Neural progenitor cell (in vitro differentiated cells): ENCODE measurements at regions not wholly inside any gene's neighbourhood (a gene's known extent, or its start where the extent isn't known, plus 50 kb on each side); places are given as distances from the start of the nearest gene placed in this dataset.

Experiments used
- EZH2 ChIP-seq: fragments of 200-600 bp; sonication (generic); IDR thresholded peaks from 2 replicates; pipeline ENCODE4 v1.6.1; 2017; ENCODE audit warnings: antibody characterized with exemption, mild to moderate bottlenecking, moderate library complexity
- EZH2phosphoT487 ChIP-seq: fragments of 200-600 bp; sonication (generic); IDR thresholded peaks from 2 replicates; pipeline ENCODE4 v1.6.1; 2017; ENCODE audit warnings: antibody characterized with exemption
- TF ChIP-seq, protein P1 (sequence below): fragments of 200-600 bp; sonication (generic); IDR thresholded peaks from 2 replicates; pipeline ENCODE4 v1.5.1; 2017; ENCODE audit warnings: antibody characterized with exemption, mild to moderate bottlenecking

DNA sequence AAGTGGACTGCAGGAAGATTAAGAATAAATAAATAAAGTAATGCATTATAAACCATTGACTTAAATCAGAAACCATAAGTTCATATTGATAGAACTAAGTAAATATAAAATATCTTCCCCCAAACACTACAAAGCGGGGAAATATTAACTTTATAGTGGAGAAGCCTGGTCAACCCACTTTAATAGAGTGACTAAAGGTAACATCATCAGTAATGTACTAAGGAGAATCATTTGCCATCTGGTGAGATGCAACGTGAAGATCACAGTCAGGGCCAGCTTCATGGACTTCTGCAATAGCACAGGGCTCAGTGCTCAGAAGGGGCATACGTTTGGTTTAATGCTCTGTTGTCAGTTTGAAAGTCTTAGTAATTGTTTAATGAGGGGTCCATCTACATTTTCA is 58.8 kb upstream of the CD83 start:
- TF ChIP-seq, protein P1, sequence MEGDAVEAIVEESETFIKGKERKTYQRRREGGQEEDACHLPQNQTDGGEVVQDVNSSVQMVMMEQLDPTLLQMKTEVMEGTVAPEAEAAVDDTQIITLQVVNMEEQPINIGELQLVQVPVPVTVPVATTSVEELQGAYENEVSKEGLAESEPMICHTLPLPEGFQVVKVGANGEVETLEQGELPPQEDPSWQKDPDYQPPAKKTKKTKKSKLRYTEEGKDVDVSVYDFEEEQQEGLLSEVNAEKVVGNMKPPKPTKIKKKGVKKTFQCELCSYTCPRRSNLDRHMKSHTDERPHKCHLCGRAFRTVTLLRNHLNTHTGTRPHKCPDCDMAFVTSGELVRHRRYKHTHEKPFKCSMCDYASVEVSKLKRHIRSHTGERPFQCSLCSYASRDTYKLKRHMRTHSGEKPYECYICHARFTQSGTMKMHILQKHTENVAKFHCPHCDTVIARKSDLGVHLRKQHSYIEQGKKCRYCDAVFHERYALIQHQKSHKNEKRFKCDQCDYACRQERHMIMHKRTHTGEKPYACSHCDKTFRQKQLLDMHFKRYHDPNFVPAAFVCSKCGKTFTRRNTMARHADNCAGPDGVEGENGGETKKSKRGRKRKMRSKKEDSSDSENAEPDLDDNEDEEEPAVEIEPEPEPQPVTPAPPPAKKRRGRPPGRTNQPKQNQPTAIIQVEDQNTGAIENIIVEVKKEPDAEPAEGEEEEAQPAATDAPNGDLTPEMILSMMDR = no peak
- TF ChIP-seq EZH2 (no peak), EZH2phosphoT487 (no peak)
